ENCODE measurements at regions not wholly inside any gene's neighbourhood (a gene's known extent, or its start where the extent isn't known, plus 50 kb on each side); places are given as distances from the start of the nearest gene placed in this dataset.
"Not testable (repeated sequence)": the region's sequence is repeated elsewhere in the genome, so short reads cannot be mapped to it uniquely, and the experiment has no call there.

- TF ChIP-seq, protein P1, sequence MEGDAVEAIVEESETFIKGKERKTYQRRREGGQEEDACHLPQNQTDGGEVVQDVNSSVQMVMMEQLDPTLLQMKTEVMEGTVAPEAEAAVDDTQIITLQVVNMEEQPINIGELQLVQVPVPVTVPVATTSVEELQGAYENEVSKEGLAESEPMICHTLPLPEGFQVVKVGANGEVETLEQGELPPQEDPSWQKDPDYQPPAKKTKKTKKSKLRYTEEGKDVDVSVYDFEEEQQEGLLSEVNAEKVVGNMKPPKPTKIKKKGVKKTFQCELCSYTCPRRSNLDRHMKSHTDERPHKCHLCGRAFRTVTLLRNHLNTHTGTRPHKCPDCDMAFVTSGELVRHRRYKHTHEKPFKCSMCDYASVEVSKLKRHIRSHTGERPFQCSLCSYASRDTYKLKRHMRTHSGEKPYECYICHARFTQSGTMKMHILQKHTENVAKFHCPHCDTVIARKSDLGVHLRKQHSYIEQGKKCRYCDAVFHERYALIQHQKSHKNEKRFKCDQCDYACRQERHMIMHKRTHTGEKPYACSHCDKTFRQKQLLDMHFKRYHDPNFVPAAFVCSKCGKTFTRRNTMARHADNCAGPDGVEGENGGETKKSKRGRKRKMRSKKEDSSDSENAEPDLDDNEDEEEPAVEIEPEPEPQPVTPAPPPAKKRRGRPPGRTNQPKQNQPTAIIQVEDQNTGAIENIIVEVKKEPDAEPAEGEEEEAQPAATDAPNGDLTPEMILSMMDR (IDR thresholded peaks at IDR 0.05 in 8 of 11, conservative IDR thresholded peaks at IDR 0.05 in 3 of 11): not testable (repeated sequence)
- not testable (repeated sequence) for TF ChIP-seq POLR2A (IDR thresholded peaks at IDR 0.05)
Measured at GRCh38 chr1:146487555-146487954, 258.7 kb upstream of the NOTCH2NLA start.

All from spleen (tissue), 7 donors.